ENCODE measurements at regions not wholly inside any gene's neighbourhood (a gene's known extent, or its start where the extent isn't known, plus 50 kb on each side); places are given as distances from the start of the nearest gene placed in this dataset.

GRCh38 chr17:65409381-65409780 lies 152.1 kb downstream of the AXIN2 start:
- Histone ChIP-seq H3K9ac (ENCODE audit: low read depth in 1 of 2, low read length in 2 of 2) (no peak overlapping the region), H3K9me3 (ENCODE audit: control insufficient read depth in 1 of 2, low read length in 2 of 2) (peaks cover 0 to 9% of the 10 kb centered on the region in 2 donors), H3K4me3 (ENCODE audit: low read depth in 1 of 2, low read length in 2 of 2) (no peak overlapping the region), H3K27me3 (ENCODE audit: control insufficient read depth in 1 of 2, insufficient read depth in 2 of 2, low read length in 2 of 2) (no peaks in the 10 kb centered on the region), H3K36me3 (ENCODE audit: control insufficient read depth in 1 of 2, insufficient read depth in 2 of 2, low read length in 2 of 2) (no peaks in the 10 kb centered on the region), H3K4me1 (ENCODE audit: control insufficient read depth in 1 of 2, insufficient read depth in 2 of 2, low read length in 2 of 2) (no peaks in the 10 kb centered on the region), H3K27ac (ENCODE audit: low read depth, low read length) (no peak overlapping the region)

GRCh38 chr17:65408050-65408449 lies 153.4 kb downstream of the AXIN2 start:
- Histone ChIP-seq H3K4me1 (ENCODE audit: control insufficient read depth in 1 of 2, insufficient read depth in 2 of 2, low read length in 2 of 2) (no peaks in the 10 kb centered on the region), H3K27me3 (ENCODE audit: control insufficient read depth in 1 of 2, insufficient read depth in 2 of 2, low read length in 2 of 2) (no peaks in the 10 kb centered on the region), H3K9me3 (ENCODE audit: control insufficient read depth in 1 of 2, low read length in 2 of 2) (peaks cover 0 to 9% of the 10 kb centered on the region in 2 donors), H3K4me3 (ENCODE audit: low read depth in 1 of 2, low read length in 2 of 2) (no peak overlapping the region), H3K9ac (ENCODE audit: low read depth in 1 of 2, low read length in 2 of 2) (no peak overlapping the region), H3K27ac (ENCODE audit: low read depth, low read length) (no peak overlapping the region), H3K36me3 (ENCODE audit: control insufficient read depth in 1 of 2, insufficient read depth in 2 of 2, low read length in 2 of 2) (no peaks in the 10 kb centered on the region)

GRCh38 chr17:65407017-65407416 lies 154.4 kb downstream of the AXIN2 start:
- Histone ChIP-seq H3K36me3 (ENCODE audit: control insufficient read depth in 1 of 2, insufficient read depth in 2 of 2, low read length in 2 of 2) (no peaks in the 10 kb centered on the region), H3K4me3 (ENCODE audit: low read depth in 1 of 2, low read length in 2 of 2) (no peak overlapping the region), H3K9me3 (ENCODE audit: control insufficient read depth in 1 of 2, low read length in 2 of 2) (peaks cover 0 to 9% of the 10 kb centered on the region in 2 donors), H3K4me1 (ENCODE audit: control insufficient read depth in 1 of 2, insufficient read depth in 2 of 2, low read length in 2 of 2) (no peaks in the 10 kb centered on the region), H3K27ac (ENCODE audit: low read depth, low read length) (no peak overlapping the region), H3K27me3 (ENCODE audit: control insufficient read depth in 1 of 2, insufficient read depth in 2 of 2, low read length in 2 of 2) (no peaks in the 10 kb centered on the region), H3K9ac (ENCODE audit: low read depth in 1 of 2, low read length in 2 of 2) (no peak overlapping the region)

GRCh38 chr17:65406552-65406951 lies 154.9 kb downstream of the AXIN2 start:
- no peaks in the 10 kb centered on the region for H3K4me1 ChIP-seq (ENCODE audit: control insufficient read depth in 1 of 2, insufficient read depth in 2 of 2, low read length in 2 of 2)
- H3K9me3 ChIP-seq (ENCODE audit: control insufficient read depth in 1 of 2, low read length in 2 of 2) = peaks cover 0 to 4% of the 10 kb centered on the region in 2 donors
- H3K27me3 ChIP-seq (ENCODE audit: control insufficient read depth in 1 of 2, insufficient read depth in 2 of 2, low read length in 2 of 2) = no peaks in the 10 kb centered on the region
- no peak overlapping the region for H3K4me3 ChIP-seq (ENCODE audit: low read depth in 1 of 2, low read length in 2 of 2)
- no peak overlapping the region for H3K9ac ChIP-seq (ENCODE audit: low read depth in 1 of 2, low read length in 2 of 2)
- no peaks in the 10 kb centered on the region for H3K36me3 ChIP-seq (ENCODE audit: control insufficient read depth in 1 of 2, insufficient read depth in 2 of 2, low read length in 2 of 2)
- H3K27ac ChIP-seq (ENCODE audit: low read depth, low read length) = no peak overlapping the region

- Histone ChIP-seq H3K4me1 (ENCODE audit: control insufficient read depth in 1 of 2, insufficient read depth in 2 of 2, low read length in 2 of 2) (peaks cover 4 to 6% of the 10 kb centered on the region in 2 donors), H3K27me3 (ENCODE audit: control insufficient read depth in 1 of 2, insufficient read depth in 2 of 2, low read length in 2 of 2) (no peaks in the 10 kb centered on the region), H3K36me3 (ENCODE audit: control insufficient read depth in 1 of 2, insufficient read depth in 2 of 2, low read length in 2 of 2) (no peaks in the 10 kb centered on the region), H3K9me3 (ENCODE audit: control insufficient read depth in 1 of 2, low read length in 2 of 2) (no peaks in the 10 kb centered on the region), H3K27ac (ENCODE audit: low read depth, low read length) (no peak overlapping the region), H3K4me3 (ENCODE audit: low read depth in 1 of 2, low read length in 2 of 2) (no peak overlapping the region), H3K9ac (ENCODE audit: low read depth in 1 of 2, low read length in 2 of 2) (no peak overlapping the region)
Measured at GRCh38 chr17:65405563-65405962, 155.9 kb downstream of the AXIN2 start.

GRCh38 chr17:65404761-65405160 lies 156.7 kb downstream of the AXIN2 start:
- H3K9me3 ChIP-seq (ENCODE audit: control insufficient read depth in 1 of 2, low read length in 2 of 2) = no peaks in the 10 kb centered on the region
- H3K4me3 ChIP-seq (ENCODE audit: low read depth in 1 of 2, low read length in 2 of 2) = no peak overlapping the region
- no peak overlapping the region for H3K9ac ChIP-seq (ENCODE audit: low read depth in 1 of 2, low read length in 2 of 2)
- peaks cover 4 to 8% of the 10 kb centered on the region in 2 donors for H3K4me1 ChIP-seq (ENCODE audit: control insufficient read depth in 1 of 2, insufficient read depth in 2 of 2, low read length in 2 of 2)
- H3K36me3 ChIP-seq (ENCODE audit: control insufficient read depth in 1 of 2, insufficient read depth in 2 of 2, low read length in 2 of 2) = no peaks in the 10 kb centered on the region
- no peak overlapping the region for H3K27ac ChIP-seq (ENCODE audit: low read depth, low read length)
- no peaks in the 10 kb centered on the region for H3K27me3 ChIP-seq (ENCODE audit: control insufficient read depth in 1 of 2, insufficient read depth in 2 of 2, low read length in 2 of 2)

GRCh38 chr17:65403626-65404025 lies 157.8 kb downstream of the AXIN2 start:
- Histone ChIP-seq H3K36me3 (ENCODE audit: control insufficient read depth in 1 of 2, insufficient read depth in 2 of 2, low read length in 2 of 2) (no peaks in the 10 kb centered on the region), H3K9me3 (ENCODE audit: control insufficient read depth in 1 of 2, low read length in 2 of 2) (no peaks in the 10 kb centered on the region), H3K27me3 (ENCODE audit: control insufficient read depth in 1 of 2, insufficient read depth in 2 of 2, low read length in 2 of 2) (no peaks in the 10 kb centered on the region), H3K4me3 (ENCODE audit: low read depth in 1 of 2, low read length in 2 of 2) (no peak overlapping the region), H3K9ac (ENCODE audit: low read depth in 1 of 2, low read length in 2 of 2) (no peak overlapping the region), H3K4me1 (ENCODE audit: control insufficient read depth in 1 of 2, insufficient read depth in 2 of 2, low read length in 2 of 2) (peaks cover 4 to 8% of the 10 kb centered on the region in 2 donors), H3K27ac (ENCODE audit: low read depth, low read length) (no peak overlapping the region)

GRCh38 chr17:65402513-65403496 lies 158.6 kb downstream of the AXIN2 start:
- Histone ChIP-seq H3K36me3 (ENCODE audit: control insufficient read depth in 1 of 2, insufficient read depth in 2 of 2, low read length in 2 of 2) (no peaks in the 10 kb centered on the region), H3K4me1 (ENCODE audit: control insufficient read depth in 1 of 2, insufficient read depth in 2 of 2, low read length in 2 of 2) (peaks cover 4 to 8% of the 10 kb centered on the region in 2 donors), H3K4me3 (ENCODE audit: low read depth in 1 of 2, low read length in 2 of 2) (no peak overlapping the region), H3K27me3 (ENCODE audit: control insufficient read depth in 1 of 2, insufficient read depth in 2 of 2, low read length in 2 of 2) (no peaks in the 10 kb centered on the region), H3K9ac (ENCODE audit: low read depth in 1 of 2, low read length in 2 of 2) (no peak overlapping the region), H3K9me3 (ENCODE audit: control insufficient read depth in 1 of 2, low read length in 2 of 2) (no peaks in the 10 kb centered on the region), H3K27ac (ENCODE audit: low read depth, low read length) (no peak overlapping the region)

GRCh38 chr17:65401561-65401960 lies 159.9 kb downstream of the AXIN2 start:
- no peak overlapping the region for H3K9ac ChIP-seq (ENCODE audit: low read depth in 1 of 2, low read length in 2 of 2)
- H3K4me3 ChIP-seq (ENCODE audit: low read depth in 1 of 2, low read length in 2 of 2) = no peak overlapping the region

GRCh38 chr17:65400701-65401100 lies 160.7 kb downstream of the AXIN2 start:
- H3K27me3 ChIP-seq (ENCODE audit: control insufficient read depth in 1 of 2, insufficient read depth in 2 of 2, low read length in 2 of 2) = no peaks in the 10 kb centered on the region

More at GRCh38 chr17:65401561-65401960, 159.9 kb downstream of the AXIN2 start:
- H3K27me3 ChIP-seq (ENCODE audit: control insufficient read depth in 1 of 2, insufficient read depth in 2 of 2, low read length in 2 of 2) = no peaks in the 10 kb centered on the region
- H3K9me3 ChIP-seq (ENCODE audit: control insufficient read depth in 1 of 2, low read length in 2 of 2) = no peaks in the 10 kb centered on the region
- no peaks in the 10 kb centered on the region for H3K36me3 ChIP-seq (ENCODE audit: control insufficient read depth in 1 of 2, insufficient read depth in 2 of 2, low read length in 2 of 2)
- H3K4me1 ChIP-seq (ENCODE audit: control insufficient read depth in 1 of 2, insufficient read depth in 2 of 2, low read length in 2 of 2) = peaks cover 4 to 8% of the 10 kb centered on the region in 2 donors
- no peak overlapping the region for H3K27ac ChIP-seq (ENCODE audit: low read depth, low read length)

More at GRCh38 chr17:65400701-65401100, 160.7 kb downstream of the AXIN2 start:
- H3K9me3 ChIP-seq (ENCODE audit: control insufficient read depth in 1 of 2, low read length in 2 of 2) = no peaks in the 10 kb centered on the region
- H3K4me1 ChIP-seq (ENCODE audit: control insufficient read depth in 1 of 2, insufficient read depth in 2 of 2, low read length in 2 of 2) = peaks cover 4 to 8% of the 10 kb centered on the region in 2 donors
- H3K27ac ChIP-seq (ENCODE audit: low read depth, low read length) = no peak overlapping the region
- no peak overlapping the region for H3K9ac ChIP-seq (ENCODE audit: low read depth in 1 of 2, low read length in 2 of 2)
- no peak overlapping the region for H3K4me3 ChIP-seq (ENCODE audit: low read depth in 1 of 2, low read length in 2 of 2)
- no peaks in the 10 kb centered on the region for H3K36me3 ChIP-seq (ENCODE audit: control insufficient read depth in 1 of 2, insufficient read depth in 2 of 2, low read length in 2 of 2)
